Umbilical cord (tissue), 1 donor: ENCODE measurements at regions not wholly inside any gene's neighbourhood (a gene's known extent, or its start where the extent isn't known, plus 50 kb on each side); places are given as distances from the start of the nearest gene placed in this dataset.
A peak's percentile ranks its signal among the peaks of the same experiment; 100 is the strongest.

Experiments
- DNase-seq: peaks from one replicate; pipeline ENCODE4 v3.0.0-alpha.2; 2015; ENCODE audit warnings: low spot score

- DNase-seq, result no peak
Observed at GRCh38 chr13:55437162-55437561, 1703.6 kb upstream of the PRR20A start.

GRCh38 chr13:55439450-55439849 is 1701.3 kb upstream of the PRR20A start:
- DNase-seq, result peak; percentile 83

- DNase-seq, result no peak
Observed at GRCh38 chr13:55440465-55441085, 1700.1 kb upstream of the PRR20A start.

- no peak for DNase-seq
Observed at GRCh38 chr13:55464222-55464621, 1676.5 kb upstream of the PRR20A start.

DNA sequence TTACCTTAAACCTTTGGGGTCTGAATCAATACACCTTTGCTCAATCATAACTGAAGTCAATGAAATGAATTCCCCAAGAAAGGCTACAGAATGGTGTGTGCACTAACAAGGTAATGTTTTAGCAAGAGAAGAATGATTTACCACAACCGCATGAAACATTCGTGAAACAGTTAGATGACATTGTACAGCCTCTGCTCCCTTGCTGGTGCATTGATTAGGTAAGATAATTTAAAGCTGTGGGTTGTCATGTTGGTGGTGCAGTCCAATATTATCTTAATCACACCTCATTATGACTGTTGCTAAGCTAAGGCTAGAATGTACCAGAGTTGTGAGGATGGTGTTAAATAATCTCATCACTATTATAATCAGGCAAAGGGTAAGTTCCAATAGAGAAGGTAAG is 1673.2 kb upstream of the PRR20A start:
- DNase-seq, result no peak

GRCh38 chr13:55483626-55484158 is 1657.0 kb upstream of the PRR20A start:
- no peak for DNase-seq

DNA sequence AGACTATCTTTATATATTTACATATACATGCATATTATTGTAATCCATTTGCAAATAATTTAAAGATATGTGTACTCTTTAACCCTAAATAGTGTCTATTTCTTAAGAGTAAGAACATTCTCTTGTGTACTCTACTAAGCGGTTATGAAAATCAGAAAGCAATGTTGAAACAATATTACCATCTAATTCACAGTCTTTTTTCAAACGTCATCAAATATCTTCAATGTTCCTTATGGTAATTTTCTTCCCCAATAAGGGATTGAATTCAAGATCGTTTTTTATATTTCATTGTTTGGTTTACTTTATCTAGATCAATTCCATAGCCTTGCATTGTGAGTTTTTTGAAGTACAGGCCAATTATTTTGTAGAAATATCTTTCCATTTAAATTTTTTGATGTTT is 1647.4 kb upstream of the PRR20A start:
- no peak for DNase-seq

GRCh38 chr13:55497486-55497885 is 1643.2 kb upstream of the PRR20A start:
- DNase-seq, result no peak

DNA sequence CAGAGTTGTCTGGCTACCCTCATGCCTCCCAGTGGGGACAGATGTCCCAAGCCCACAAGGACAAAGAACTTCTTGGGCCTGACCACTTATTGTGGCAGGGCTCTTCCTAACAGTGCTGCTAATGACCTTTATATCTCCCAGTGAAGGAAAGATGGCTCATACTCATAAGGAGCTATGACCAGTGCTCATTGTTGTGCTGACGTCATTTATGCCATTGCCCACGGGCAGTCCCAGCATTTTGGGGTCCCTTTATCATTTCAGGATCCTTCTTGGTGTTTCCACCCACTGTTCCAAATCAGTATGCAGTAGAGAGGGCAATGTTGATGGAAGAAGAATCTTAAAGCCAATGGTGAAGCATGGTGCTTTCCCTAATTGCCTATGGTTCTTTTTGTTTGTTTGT is 1640.0 kb upstream of the PRR20A start:
- DNase-seq, result no peak

DNA sequence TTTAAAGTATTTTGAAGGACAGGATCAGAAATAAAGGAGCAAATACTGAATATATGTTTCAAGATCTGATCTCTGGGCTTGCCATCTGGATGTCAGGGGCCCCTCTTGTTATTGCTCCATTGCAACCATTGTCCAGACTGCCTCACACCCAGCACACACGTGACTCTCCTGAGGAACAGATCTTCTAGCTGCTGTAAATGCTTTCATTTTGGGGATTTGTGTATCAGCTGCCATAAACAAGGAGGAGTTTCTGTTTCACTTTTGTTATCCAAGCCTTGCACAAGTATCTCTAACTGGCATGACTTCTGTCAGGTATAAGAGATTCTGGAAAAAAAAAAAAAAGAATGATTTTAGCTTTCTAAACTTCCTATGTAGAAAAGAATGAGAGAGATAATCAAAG is 1624.1 kb upstream of the PRR20A start:
- DNase-seq, result peak; percentile 1

DNA sequence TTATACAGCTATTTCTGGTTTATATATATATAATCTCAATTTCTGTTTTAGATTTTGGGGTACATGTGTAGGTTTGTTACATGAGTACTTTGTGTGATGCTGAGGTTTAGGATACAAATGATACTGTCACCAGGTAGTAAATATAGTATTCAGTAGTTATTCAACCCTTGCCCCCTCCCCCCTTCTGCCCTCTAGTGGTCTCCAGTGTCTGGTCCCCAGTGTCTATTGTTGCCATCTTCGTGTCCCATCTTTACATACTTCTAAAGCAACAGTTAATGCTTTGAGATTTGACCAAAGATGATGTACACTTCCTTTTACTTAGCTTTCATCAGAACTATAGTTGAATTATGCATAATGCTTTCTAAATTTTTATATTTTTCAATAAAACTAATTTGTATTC is 1623.4 kb upstream of the PRR20A start:
- no peak for DNase-seq

GRCh38 chr13:55528434-55528833 is 1612.3 kb upstream of the PRR20A start:
- no peak for DNase-seq

- no peak for DNase-seq
Observed at GRCh38 chr13:55534306-55534705, 1606.4 kb upstream of the PRR20A start.

DNA sequence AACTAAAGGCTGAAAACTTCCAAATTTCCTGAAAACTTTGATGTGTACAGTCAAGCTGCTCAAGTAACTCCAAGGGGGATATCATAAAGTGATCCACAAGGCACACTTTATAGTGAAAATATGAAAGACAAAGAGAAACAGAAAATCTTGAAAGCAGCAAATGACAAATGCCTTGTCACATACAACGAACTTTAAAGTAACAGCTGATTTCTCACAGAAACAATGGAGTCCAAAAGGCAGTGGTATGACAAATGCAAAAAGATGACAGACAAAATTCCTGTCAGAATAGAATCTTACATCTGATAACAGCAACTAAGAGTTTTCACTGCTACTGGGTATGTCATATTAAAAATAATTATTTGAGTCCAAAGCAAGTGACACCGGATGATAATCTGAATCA is 1602.3 kb upstream of the PRR20A start:
- no peak for DNase-seq

GRCh38 chr13:55543053-55543452 is 1597.7 kb upstream of the PRR20A start:
- DNase-seq, result no peak

DNA sequence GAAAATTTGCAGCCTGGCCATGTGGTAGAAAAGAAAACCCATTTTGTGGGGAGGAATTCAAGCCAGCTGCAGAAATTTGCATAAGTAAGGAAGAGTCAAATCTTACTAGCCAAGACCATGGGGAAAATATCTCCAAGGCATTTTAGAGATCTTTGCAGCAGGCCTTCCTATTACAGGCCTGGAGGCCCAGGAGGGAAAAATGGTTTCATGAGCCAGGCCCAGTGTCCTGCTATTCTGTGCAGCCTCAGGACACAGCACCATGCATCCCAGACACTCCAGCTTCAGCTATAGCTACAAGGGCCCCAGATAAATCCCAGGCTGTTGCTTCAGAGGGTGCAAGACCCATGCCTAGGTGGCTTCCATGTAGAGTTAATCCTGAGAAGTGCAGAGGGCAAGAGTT is 1590.1 kb upstream of the PRR20A start:
- no peak for DNase-seq

DNA sequence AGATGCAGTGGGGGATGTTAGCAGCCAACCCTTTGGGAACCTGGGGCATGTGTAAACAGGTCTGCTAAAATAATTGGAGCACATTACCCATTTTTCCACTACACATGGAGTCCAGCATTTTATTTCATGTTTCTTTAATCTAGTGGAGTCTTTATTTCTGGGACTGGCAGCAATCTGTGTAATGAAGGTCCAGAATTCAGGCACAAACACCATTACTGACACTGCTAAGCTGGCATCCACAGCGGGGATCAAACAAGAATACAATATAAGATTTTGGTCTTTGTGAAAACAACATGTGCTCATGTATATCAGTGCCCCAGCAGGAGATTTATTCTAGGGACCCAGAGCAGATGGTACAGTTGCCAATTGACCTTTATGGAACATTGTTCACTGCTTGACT is 1587.0 kb upstream of the PRR20A start:
- no peak for DNase-seq

GRCh38 chr13:55554741-55555140 is 1586.0 kb upstream of the PRR20A start:
- DNase-seq, result no peak

DNA sequence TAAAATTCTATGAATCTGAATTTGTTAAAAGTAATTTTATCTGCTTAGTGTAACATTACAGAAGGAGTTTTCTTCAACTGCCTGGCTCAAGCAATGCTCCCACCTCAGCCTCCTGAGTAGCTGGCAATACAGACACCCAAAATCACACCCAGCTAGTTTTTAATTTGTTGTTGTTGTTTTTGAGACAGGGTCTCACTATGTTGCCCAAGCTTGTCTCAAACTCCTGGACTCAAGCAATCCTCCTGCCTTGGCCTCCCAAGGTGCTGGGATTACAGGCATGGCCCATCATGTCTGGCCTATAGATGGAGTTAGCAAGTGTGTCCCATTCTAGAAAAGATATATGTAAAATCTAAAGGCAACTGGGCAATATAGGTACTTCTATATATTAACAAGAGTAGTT is 1580.4 kb upstream of the PRR20A start:
- DNase-seq, result no peak

DNA sequence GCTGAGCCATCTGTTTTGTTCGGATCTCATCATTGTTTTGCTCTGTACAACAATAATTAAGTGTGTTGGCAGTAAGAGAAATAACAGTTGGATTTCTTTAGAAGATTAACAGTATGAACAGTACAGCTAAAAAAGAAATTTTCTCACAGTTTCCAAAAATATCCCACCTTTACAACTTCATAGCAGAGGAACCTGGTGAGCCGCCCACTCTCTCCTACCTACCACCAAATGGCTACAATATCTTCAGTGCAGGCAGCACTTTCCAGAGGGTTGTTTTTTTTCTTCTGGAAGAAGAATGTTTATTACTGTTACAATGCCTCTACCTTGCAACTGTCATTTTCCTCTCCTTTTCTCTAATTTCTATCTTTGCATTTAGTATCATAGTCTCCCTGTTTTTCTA is 1577.5 kb upstream of the PRR20A start:
- DNase-seq, result no peak

GRCh38 chr13:55566334-55566733 is 1574.4 kb upstream of the PRR20A start:
- DNase-seq, result no peak

DNA sequence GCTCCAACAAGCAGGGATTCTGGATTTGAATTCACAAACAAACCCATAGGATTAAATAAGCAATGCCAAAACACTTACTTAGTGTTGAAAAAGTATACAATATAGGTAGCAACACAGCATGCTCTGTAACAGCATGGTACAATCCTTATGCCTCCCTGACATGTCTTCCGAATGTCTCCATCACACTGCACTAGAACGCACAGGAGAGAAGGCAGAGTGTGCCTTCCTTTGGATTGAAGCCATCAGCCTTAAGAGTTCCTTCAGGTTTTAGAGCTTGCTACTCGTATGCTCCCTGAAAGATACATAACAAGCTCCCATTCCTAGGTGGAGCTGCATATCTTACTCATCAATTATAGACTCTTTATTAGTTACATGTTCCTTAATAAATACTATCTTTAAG is 1573.9 kb upstream of the PRR20A start:
- no peak for DNase-seq

- no peak for DNase-seq
Observed at GRCh38 chr13:55567721-55568625, 1572.7 kb upstream of the PRR20A start.
